Neuronal stem cell (in vitro differentiated cells): ENCODE measurements at regions not wholly inside any gene's neighbourhood (a gene's known extent, or its start where the extent isn't known, plus 50 kb on each side); places are given as distances from the start of the nearest gene placed in this dataset.

Source experiments
- DNase-seq: peaks from one replicate; pipeline ENCODE4 v3.0.0-alpha.2; 2013; ENCODE audit warnings: low spot score
- H2AFZ ChIP-seq: one replicate; pipeline ENCODE4 v1.6.1; 2013; ENCODE audit warnings: mild to moderate bottlenecking, low read length, inconsistent platforms
- H2AK5ac ChIP-seq: 2 replicates; pipeline ENCODE4 v1.6.1; 2013; ENCODE audit warnings: low read depth, mild to moderate bottlenecking, inconsistent platforms, low read length, moderate library complexity, mixed read lengths
- H2BK120ac ChIP-seq: 2 replicates; pipeline ENCODE4 v1.6.1; 2013; ENCODE audit warnings: low read depth, mild to moderate bottlenecking, inconsistent platforms, low read length, moderate library complexity, mixed read lengths
- H2BK12ac ChIP-seq: one replicate; pipeline ENCODE4 v1.6.1; 2013; ENCODE audit warnings: low read length, inconsistent platforms
- H2BK15ac ChIP-seq: 2 replicates; pipeline ENCODE4 v1.6.1; 2013; ENCODE audit warnings: mild to moderate bottlenecking, low read length, inconsistent platforms, mixed read lengths
- H2BK5ac ChIP-seq: one replicate; pipeline ENCODE4 v1.6.1; 2013; ENCODE audit warnings: inconsistent platforms, mild to moderate bottlenecking, low read length, moderate library complexity
- H3K14ac ChIP-seq: one replicate; pipeline ENCODE4 v1.6.1; 2013; ENCODE audit warnings: low read length, inconsistent platforms
- H3K18ac ChIP-seq: 2 replicates; pipeline ENCODE4 v1.6.1; 2013; ENCODE audit warnings: low read length, inconsistent platforms
- H3K23ac ChIP-seq: 2 replicates; pipeline ENCODE4 v1.6.1; 2013; ENCODE audit warnings: low read depth, mild to moderate bottlenecking, mixed read lengths, low read length, inconsistent platforms; ENCODE audit not compliant: poor library complexity
- H3K27ac ChIP-seq: replicated peaks from 3 replicates; pipeline ENCODE4 v1.5.1; 2013; ENCODE audit warnings: low read length, inconsistent platforms
- H3K27me3 ChIP-seq, 3 experiments: 2 replicates each; pipeline ENCODE4 v1.6.1; 2013; ENCODE audit warnings: low read length in 3 of 3, mild to moderate bottlenecking in 2 of 3, inconsistent platforms in 1 of 3, low read depth in 1 of 3, mixed read lengths in 1 of 3, moderate library complexity in 1 of 3; ENCODE audit not compliant: control insufficient read depth in 3 of 3, insufficient read depth in 3 of 3
- H3K36me3 ChIP-seq, 2 donors: replicated peaks in 1 of 2; 2 replicates each; pipeline ENCODE4 v1.6.1; 2013; ENCODE audit warnings: low read length in 2 of 2; ENCODE audit not compliant: control insufficient read depth in 2 of 2, insufficient read depth in 2 of 2
- H3K4ac ChIP-seq: 2 replicates; pipeline ENCODE4 v1.6.1; 2013; ENCODE audit warnings: inconsistent platforms, mild to moderate bottlenecking, low read length, moderate library complexity
- H3K4me1 ChIP-seq, 2 donors: 1 replicate in 1 of 2; 2 replicates in 1 of 2; pipeline ENCODE4 v1.6.1; 2013; ENCODE audit warnings: low read length in 2 of 2, low read depth in 1 of 2; ENCODE audit not compliant: control insufficient read depth in 2 of 2, insufficient read depth in 1 of 2
- H3K4me2 ChIP-seq: one replicate; pipeline ENCODE4 v1.6.1; 2013; ENCODE audit warnings: mild to moderate bottlenecking, low read length, inconsistent platforms; ENCODE audit not compliant: insufficient read depth, poor library complexity, severe bottlenecking
- H3K4me3 ChIP-seq, 2 donors: 2 replicates each; pipeline ENCODE4 v1.5.1; 2013; ENCODE audit warnings: low read length in 2 of 2, mild to moderate bottlenecking in 2 of 2, inconsistent platforms in 1 of 2, moderate library complexity in 1 of 2
- H3K79me1 ChIP-seq: one replicate; pipeline ENCODE4 v1.6.1; 2013; ENCODE audit warnings: low read depth, mild to moderate bottlenecking, inconsistent platforms, low read length, moderate library complexity
- H3K9ac ChIP-seq: one replicate; pipeline ENCODE4 v1.6.1; 2013; ENCODE audit warnings: mild to moderate bottlenecking, low read depth, low read length, inconsistent platforms; ENCODE audit not compliant: poor library complexity
- H3K9me3 ChIP-seq, 2 donors: replicated peaks in 1 of 2; 2 replicates each; pipeline versions ENCODE3 to v1.6.1; 2013; ENCODE audit warnings: low read length in 2 of 2, mild to moderate bottlenecking in 2 of 2, inconsistent platforms in 1 of 2, low read depth in 1 of 2, mixed read lengths in 1 of 2, moderate library complexity in 1 of 2; ENCODE audit not compliant: control insufficient read depth in 2 of 2, insufficient read depth in 1 of 2
- H4K8ac ChIP-seq: one replicate; pipeline ENCODE4 v1.6.1; 2013; ENCODE audit warnings: low read depth, mild to moderate bottlenecking, inconsistent platforms, low read length, moderate library complexity
- H4K91ac ChIP-seq: one replicate; pipeline ENCODE4 v1.6.1; 2013; ENCODE audit warnings: low read length, low read depth, mild to moderate bottlenecking, inconsistent platforms; ENCODE audit not compliant: poor library complexity
- WGBS, 2 donors: extraction: QIAGEN DNeasy Blood & Tissue Kit; methylation state at CpG; one replicate each; pipeline ENCODE4 v1.1.7; 2013; ENCODE audit warnings: missing lambda C conversion rate in 2 of 2, mixed read lengths in 1 of 2; ENCODE audit not compliant: insufficient read length in 2 of 2, insufficient replicate concordance in 1 of 2; ENCODE audit errors: extremely low coverage in 2 of 2; 5-methylcytosine and 5-hydroxymethylcytosine counted together

GRCh38 chr4:83932750-83933391, 397.0 kb downstream of the GPAT3 start:
- no peak overlapping the region for H4K91ac ChIP-seq
- H3K4me3 ChIP-seq: no peak overlapping the region
- H3K9me3 ChIP-seq: no peaks in the 10 kb centered on the region
- H2BK5ac ChIP-seq: no peak overlapping the region
- no peak overlapping the region for H3K18ac ChIP-seq
- no peak for DNase-seq
- H3K14ac ChIP-seq: no peak overlapping the region
- H3K27ac ChIP-seq: no peak overlapping the region
- H3K36me3 ChIP-seq: no peaks in the 10 kb centered on the region
- H3K4ac ChIP-seq: no peak overlapping the region
- H4K8ac ChIP-seq: no peak overlapping the region
- no peak overlapping the region for H2BK15ac ChIP-seq
- no peaks in the 10 kb centered on the region for H3K4me1 ChIP-seq
- H2BK12ac ChIP-seq: no peak overlapping the region
- H2AFZ ChIP-seq: no peak overlapping the region
- no peak overlapping the region for H2AK5ac ChIP-seq
- H3K27me3 ChIP-seq: no peaks in the 10 kb centered on the region
- no peaks in the 10 kb centered on the region for H3K79me1 ChIP-seq
- H2BK120ac ChIP-seq: no peak overlapping the region
- WGBS, 2 donors: no CpG with 5 or more reads among the region's 2 CpGs
- no peak overlapping the region for H3K4me2 ChIP-seq
- no peak overlapping the region for H3K9ac ChIP-seq
- H3K23ac ChIP-seq: no peak overlapping the region

- no peak overlapping the region for H3K27ac ChIP-seq
- WGBS, 2 donors: 100% methylated on average over 1 of the region's 6 CpGs; no CpG with 5 or more reads in 1 of the 2 donors
- H2BK12ac ChIP-seq: no peak overlapping the region
- H3K4me2 ChIP-seq: no peak overlapping the region
- no peak overlapping the region for H4K8ac ChIP-seq
- no peaks in the 10 kb centered on the region for H3K36me3 ChIP-seq
- no peak overlapping the region for H3K23ac ChIP-seq
- no peak overlapping the region for H2BK15ac ChIP-seq
- H4K91ac ChIP-seq: no peak overlapping the region
- no peaks in the 10 kb centered on the region for H3K4me1 ChIP-seq
- no peaks in the 10 kb centered on the region for H3K27me3 ChIP-seq
- H2BK120ac ChIP-seq: no peak overlapping the region
- no peaks in the 10 kb centered on the region for H3K9me3 ChIP-seq
- H3K4me3 ChIP-seq: no peak overlapping the region
- H3K79me1 ChIP-seq: no peaks in the 10 kb centered on the region
- H2AFZ ChIP-seq: no peak overlapping the region
- H2BK5ac ChIP-seq: no peak overlapping the region
- no peak overlapping the region for H3K14ac ChIP-seq
- DNase-seq: no peak
- no peak overlapping the region for H2AK5ac ChIP-seq
- H3K9ac ChIP-seq: no peak overlapping the region
- H3K18ac ChIP-seq: no peak overlapping the region
- no peak overlapping the region for H3K4ac ChIP-seq
Measured at GRCh38 chr4:83931659-83932438, 395.9 kb downstream of the GPAT3 start.

GRCh38 chr4:83929550-83929949, 393.6 kb downstream of the GPAT3 start:
- Histone ChIP-seq H4K91ac (no peak overlapping the region), H3K9ac (no peak overlapping the region), H2BK15ac (no peak overlapping the region), H3K9me3 (no peaks in the 10 kb centered on the region), H3K79me1 (no peaks in the 10 kb centered on the region), H3K4me1 (no peaks in the 10 kb centered on the region), H3K14ac (no peak overlapping the region), H3K23ac (no peak overlapping the region), H2AK5ac (no peak overlapping the region), H3K18ac (no peak overlapping the region), H2AFZ (no peak overlapping the region), H4K8ac (no peak overlapping the region), H3K27me3 (no peaks in the 10 kb centered on the region), H3K4me2 (no peak overlapping the region), H3K36me3 (no peaks in the 10 kb centered on the region), H2BK12ac (no peak overlapping the region), H2BK120ac (no peak overlapping the region), H3K4ac (no peak overlapping the region), H2BK5ac (no peak overlapping the region), H3K4me3 (no peak overlapping the region), H3K27ac (no peak overlapping the region)
- no peak for DNase-seq
- WGBS, 2 donors: no CpG with 5 or more reads among the region's 4 CpGs

- H3K36me3 ChIP-seq: no peaks in the 10 kb centered on the region
- no peak overlapping the region for H4K8ac ChIP-seq
- H2BK12ac ChIP-seq: no peak overlapping the region
- H2BK120ac ChIP-seq: no peak overlapping the region
- no peak for DNase-seq
- no peaks in the 10 kb centered on the region for H3K79me1 ChIP-seq
- H3K9ac ChIP-seq: no peak overlapping the region
- H3K4me3 ChIP-seq: no peak overlapping the region
- no peaks in the 10 kb centered on the region for H3K4me1 ChIP-seq
- H3K27me3 ChIP-seq: no peaks in the 10 kb centered on the region
- no peak overlapping the region for H2BK15ac ChIP-seq
- H3K23ac ChIP-seq: no peak overlapping the region
- H3K9me3 ChIP-seq: no peaks in the 10 kb centered on the region
- no peak overlapping the region for H3K4ac ChIP-seq
- no peak overlapping the region for H3K4me2 ChIP-seq
- no peak overlapping the region for H2AK5ac ChIP-seq
- no peak overlapping the region for H2BK5ac ChIP-seq
- no peak overlapping the region for H2AFZ ChIP-seq
- no peak overlapping the region for H4K91ac ChIP-seq
- WGBS, 2 donors: no CpG with 5 or more reads among the region's 1 CpG
- no peak overlapping the region for H3K18ac ChIP-seq
- H3K14ac ChIP-seq: no peak overlapping the region
- H3K27ac ChIP-seq: no peak overlapping the region
Measured at GRCh38 chr4:83926950-83927349, 391.0 kb downstream of the GPAT3 start.
